HCT116 (cell line): ENCODE measurements at regions not wholly inside any gene's neighbourhood (a gene's known extent, or its start where the extent isn't known, plus 50 kb on each side); places are given as distances from the start of the nearest gene placed in this dataset.

ENCODE experiments used
- ATAC-seq: fragments of 200-7000 bp; cut with Tn5 transposase; 2 replicates; pipeline ENCODE4 v1.9.1; 2020; ENCODE audit warnings: mild to moderate bottlenecking, moderate library complexity
- BruUV-seq: library from RNA; stranded (reverse); fragments of 400-500 nt; replicated peaks from 2 replicates; lab custom pipeline; 2021; lab: Mats Ljungman, UMichigan
- CTCF ChIA-PET: fragments of 300-600 bp; sonication (Branson Sonifier 250); formaldehyde crosslinking; loops from one replicate; lab custom pipeline; 2021; ENCODE audit warnings: antibody characterized with exemption; lab: Charles Lee
- POLR2A ChIA-PET: fragments of 300-600, 350-600 bp; sonication (Branson Sonifier 250); formaldehyde crosslinking; loops from one replicate; lab custom pipeline; 2021; ENCODE audit warnings: antibody characterized with exemption; lab: Charles Lee
- RAD21 ChIA-PET, 2 experiments: fragments of 300-600 bp; sonication (Branson Sonifier 250); formaldehyde crosslinking; loops; one replicate each; lab custom pipeline; 2023; ENCODE audit warnings: low total read pairs in 2 of 2; ENCODE audit not compliant: uncharacterized antibody in 2 of 2, unreplicated experiment in 2 of 2, low non-redundant PET in 1 of 2; lab: Charles Lee
- DNase-seq: peaks from one replicate; pipeline ENCODE4 v3.0.0-alpha.2; 2010; ENCODE audit warnings: low read depth, low spot score
- H2AFZ ChIP-seq: fragments of 200-600 bp; shearing (Covaris generic), sonication (generic); 2 replicates; pipeline ENCODE4 v1.6.1; 2017; ENCODE audit warnings: low read depth, mixed run types, mixed read lengths, antibody characterized with exemption, low read length; ENCODE audit not compliant: poor library complexity, severe bottlenecking
- H3K27ac ChIP-seq: 2 replicates; pipeline ENCODE4 v1.5.1; 2012; ENCODE audit warnings: low read depth, low read length
- H3K27me3 ChIP-seq: fragments of 200-600 bp; sonication (generic); 2 replicates; pipeline ENCODE4 v1.6.1; 2016; ENCODE audit warnings: mixed run types, low read length, mixed read lengths; ENCODE audit not compliant: insufficient read depth
- H3K36me3 ChIP-seq, 2 experiments: fragments of 200-500 bp in 1 of 2; fragments of 200-600 bp in 1 of 2; sonication (Bioruptor generic) in 1 of 2; sonication (generic) in 1 of 2; 2 replicates each; pipeline versions ENCODE4 v1.5.1 to v1.6.1; 2014 to 2016; ENCODE audit warnings: low read length in 2 of 2, inconsistent platforms in 1 of 2, mixed read lengths in 1 of 2, mixed run types in 1 of 2; ENCODE audit not compliant: insufficient read depth in 2 of 2, control insufficient read depth in 1 of 2
- H3K4me1 ChIP-seq, 2 experiments: fragments of 200-600 bp in 1 of 2; sonication (generic) in 1 of 2; 2 replicates each; pipeline versions ENCODE4 v1.5.1 to v1.6.1; 2012 to 2017; ENCODE audit warnings: low read length in 2 of 2, inconsistent platforms in 1 of 2, mild to moderate bottlenecking in 1 of 2, mixed read lengths in 1 of 2, mixed run types in 1 of 2, moderate library complexity in 1 of 2; ENCODE audit not compliant: insufficient read depth in 2 of 2, control insufficient read depth in 1 of 2
- H3K4me2 ChIP-seq: fragments of 200-600 bp; sonication (generic); 2 replicates; pipeline ENCODE4 v1.6.1; 2017; ENCODE audit warnings: mixed run types, low read length, mixed read lengths
- H3K4me3 ChIP-seq, 2 experiments: fragments of 200-600 bp in 1 of 2; sonication (generic) in 1 of 2; replicated peaks in 1 of 2; 2 replicates each; pipeline ENCODE4 v1.5.1; 2011 to 2016; ENCODE audit warnings: low read length in 2 of 2, control low read depth in 1 of 2, low read depth in 1 of 2, mild to moderate bottlenecking in 1 of 2, mixed read lengths in 1 of 2, mixed run types in 1 of 2
- H3K79me2 ChIP-seq: fragments of 200-600 bp; sonication (generic); 2 replicates; pipeline ENCODE4 v1.6.1; 2017; ENCODE audit warnings: mild to moderate bottlenecking, mixed run types, low read length, moderate library complexity, mixed read lengths; ENCODE audit not compliant: insufficient read depth
- H3K9ac ChIP-seq: fragments of 200-600 bp; sonication (generic); 2 replicates; pipeline ENCODE4 v1.6.1; 2016; ENCODE audit warnings: low read length, mixed read lengths
- H3K9me2 ChIP-seq: fragments of 200-600 bp; sonication (generic), shearing (Covaris generic); 2 replicates; pipeline ENCODE4 v1.6.1; 2017; ENCODE audit warnings: mixed run types, mild to moderate bottlenecking, moderate library complexity; ENCODE audit not compliant: insufficient read depth
- H3K9me3 ChIP-seq, 2 experiments: fragments of 200-500 bp in 1 of 2; fragments of 200-600 bp in 1 of 2; sonication (Bioruptor generic) in 1 of 2; sonication (generic) in 1 of 2; 2 replicates each; pipeline ENCODE4 v1.6.1; 2014 to 2017; ENCODE audit warnings: low read length in 2 of 2, mixed read lengths in 2 of 2, inconsistent platforms in 1 of 2, low read depth in 1 of 2, mild to moderate bottlenecking in 1 of 2, mixed run types in 1 of 2, moderate library complexity in 1 of 2; ENCODE audit not compliant: control insufficient read depth in 1 of 2, insufficient read depth in 1 of 2
- H4K20me1 ChIP-seq: fragments of 200-600 bp; sonication (generic), shearing (Covaris generic); 2 replicates; pipeline ENCODE4 v1.6.1; 2017; ENCODE audit warnings: mixed run types, mild to moderate bottlenecking, moderate library complexity; ENCODE audit not compliant: insufficient read depth
- CBX3 ChIP-seq: IDR thresholded peaks from 2 replicates; pipeline ENCODE4 v1.6.1; 2012; ENCODE audit warnings: low read depth
- CEBPB ChIP-seq: IDR thresholded peaks from 2 replicates; pipeline ENCODE4 v1.6.1; 2012; ENCODE audit warnings: low read depth
- EZH2 ChIP-seq: fragments of 200-600 bp; sonication (generic); IDR thresholded peaks from 2 replicates; pipeline ENCODE4 v1.6.1; 2017; ENCODE audit warnings: antibody characterized with exemption, mixed run types
- JUND ChIP-seq: IDR thresholded peaks from 2 replicates; pipeline ENCODE4 v1.6.1; 2012
- POLR2AphosphoS5 ChIP-seq: IDR thresholded peaks from 2 replicates; pipeline ENCODE4 v1.6.1; 2011; ENCODE audit warnings: mild to moderate bottlenecking, low read depth, low read length, moderate library complexity
- SRF ChIP-seq: IDR thresholded peaks from 2 replicates; pipeline ENCODE4 v1.6.1; 2012; ENCODE audit warnings: low read depth
- TCF7L2 ChIP-seq: IDR thresholded peaks from 2 replicates; pipeline ENCODE4 v1.7.0; 2011; ENCODE audit warnings: borderline replicate concordance, inconsistent platforms; ENCODE audit not compliant: insufficient read depth, insufficient read length; ENCODE audit errors: extremely low read depth
- YY1 ChIP-seq: IDR thresholded peaks from 2 replicates; pipeline ENCODE4 v1.6.1; 2011; ENCODE audit warnings: low read length, low read depth, moderate library complexity, mild to moderate bottlenecking; ENCODE audit not compliant: insufficient replicate concordance; ENCODE audit errors: extremely low read depth
- ZNF274 ChIP-seq: fragments of 200-500 bp; sonication (Bioruptor generic); IDR thresholded peaks from 2 replicates; pipeline ENCODE4 v1.6.1; 2014; ENCODE audit warnings: mild to moderate bottlenecking, low read depth, low read length, inconsistent platforms
- intact Hi-C: fragments of 100-400 bp; cut with micrococcal nuclease; formaldehyde crosslinking; loops from 2 replicates; pipeline ENCODE4 v1.10.0; 2022
- TF ChIP-seq, protein P1 (sequence below): IDR thresholded peaks from 2 replicates; pipeline ENCODE4 v1.6.1; 2011; ENCODE audit warnings: mild to moderate bottlenecking, low read length, moderate library complexity; ENCODE audit not compliant: insufficient replicate concordance; ENCODE audit errors: extremely low read depth
- TF ChIP-seq, protein P2 (sequence below): IDR thresholded peaks from 2 replicates; pipeline ENCODE4 v1.6.1; 2012
- TF ChIP-seq, protein P3 (sequence below), 3 experiments: fragments of 200-600 bp in 1 of 3; sonication (generic) in 1 of 3; IDR thresholded peaks in 2 of 3; conservative IDR thresholded peaks in 1 of 3; 2 replicates each; pipeline ENCODE4 v1.5.1; 2012 to 2017; ENCODE audit warnings: low read depth in 2 of 3, low read length in 2 of 3, antibody characterized with exemption in 1 of 3, borderline replicate concordance in 1 of 3, control low read depth in 1 of 3, mild to moderate bottlenecking in 1 of 3, mixed read lengths in 1 of 3, mixed run types in 1 of 3, moderate library complexity in 1 of 3; ENCODE audit not compliant: insufficient read depth in 1 of 3

DNA sequence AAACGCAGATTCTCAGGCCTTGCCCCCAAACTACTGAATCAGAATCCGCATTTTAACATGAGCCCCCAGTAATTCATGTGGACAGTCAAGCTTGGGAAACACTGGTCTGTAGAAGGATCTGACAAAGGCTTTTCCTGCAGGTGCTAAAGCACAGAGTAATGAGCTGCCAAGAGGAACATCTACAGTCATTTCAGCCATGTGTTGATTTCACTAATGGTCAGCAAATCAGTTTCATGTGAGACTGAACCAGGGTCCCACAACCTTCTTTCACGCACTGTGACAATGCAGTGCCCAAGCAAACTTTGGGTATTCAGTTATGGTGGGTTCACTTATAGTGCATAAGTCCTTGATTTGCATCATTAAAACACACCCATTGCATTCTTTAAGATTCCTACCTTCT, 237.6 kb downstream of the TUSC7 start:
- Histone ChIP-seq H3K27ac (no peak overlapping the region), H3K4me3 (no peak overlapping the region), H3K36me3 (no peaks in the 10 kb centered on the region), H3K79me2 (no peaks in the 10 kb centered on the region), H3K9me2 (no peaks in the 10 kb centered on the region), H2AFZ (no peak overlapping the region), H4K20me1 (no peaks in the 10 kb centered on the region), H3K9ac (no peak overlapping the region), H3K4me1 (no peaks in the 10 kb centered on the region)
- ATAC-seq = no peak
- BruUV-seq = no TSS peak
- RAD21 ChIA-PET = no interaction called here
- TF ChIP-seq CEBPB = no peak
- TF ChIP-seq CBX3 = no peak
- no peak for TF ChIP-seq POLR2AphosphoS5
- TF ChIP-seq, protein P1, sequence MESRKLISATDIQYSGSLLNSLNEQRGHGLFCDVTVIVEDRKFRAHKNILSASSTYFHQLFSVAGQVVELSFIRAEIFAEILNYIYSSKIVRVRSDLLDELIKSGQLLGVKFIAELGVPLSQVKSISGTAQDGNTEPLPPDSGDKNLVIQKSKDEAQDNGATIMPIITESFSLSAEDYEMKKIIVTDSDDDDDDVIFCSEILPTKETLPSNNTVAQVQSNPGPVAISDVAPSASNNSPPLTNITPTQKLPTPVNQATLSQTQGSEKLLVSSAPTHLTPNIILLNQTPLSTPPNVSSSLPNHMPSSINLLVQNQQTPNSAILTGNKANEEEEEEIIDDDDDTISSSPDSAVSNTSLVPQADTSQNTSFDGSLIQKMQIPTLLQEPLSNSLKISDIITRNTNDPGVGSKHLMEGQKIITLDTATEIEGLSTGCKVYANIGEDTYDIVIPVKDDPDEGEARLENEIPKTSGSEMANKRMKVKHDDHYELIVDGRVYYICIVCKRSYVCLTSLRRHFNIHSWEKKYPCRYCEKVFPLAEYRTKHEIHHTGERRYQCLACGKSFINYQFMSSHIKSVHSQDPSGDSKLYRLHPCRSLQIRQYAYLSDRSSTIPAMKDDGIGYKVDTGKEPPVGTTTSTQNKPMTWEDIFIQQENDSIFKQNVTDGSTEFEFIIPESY = no peak
- TF ChIP-seq TCF7L2 = no peak
- no peak for TF ChIP-seq SRF
- TF ChIP-seq ZNF274 = no peak
- TF ChIP-seq, all 23 proteins: peak for 0
- Histone ChIP-seq H3K9me3 (no peaks in the 10 kb centered on the region; a peak in 1 of 4 replicates), H3K4me2 (no peak overlapping the region), H3K27me3 (no peaks in the 10 kb centered on the region)
- intact Hi-C loops = no loop called here
- POLR2A ChIA-PET = no interaction called here
- CTCF ChIA-PET = no interaction called here
- DNase-seq = no peak

DNA sequence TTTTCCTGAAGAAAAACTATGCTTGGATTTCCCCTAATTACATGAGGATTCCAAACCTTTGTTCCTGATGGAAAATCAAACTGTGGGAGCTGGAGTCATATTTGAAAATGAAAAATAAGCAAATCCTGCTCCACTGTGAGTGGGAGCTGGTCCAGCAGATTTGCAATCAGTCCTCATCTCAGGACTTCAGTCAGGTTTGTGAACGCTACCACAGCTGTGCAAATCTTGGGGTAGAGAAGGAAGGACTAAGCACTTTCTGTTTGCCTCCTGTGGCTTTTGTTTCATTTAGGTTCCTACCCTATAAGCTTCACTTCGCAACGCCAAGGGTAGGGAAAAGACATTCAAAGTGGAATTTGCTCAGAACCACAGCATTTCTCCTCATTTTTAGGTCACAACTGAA, 238.2 kb downstream of the TUSC7 start:
- Histone ChIP-seq H4K20me1 (no peaks in the 10 kb centered on the region), H2AFZ (no peak overlapping the region), H3K9me2 (no peaks in the 10 kb centered on the region), H3K9me3 (no peaks in the 10 kb centered on the region; a peak in 1 of 4 replicates), H3K36me3 (no peaks in the 10 kb centered on the region), H3K9ac (no peak overlapping the region), H3K79me2 (no peaks in the 10 kb centered on the region), H3K4me1 (no peaks in the 10 kb centered on the region), H3K4me2 (no peak overlapping the region), H3K27me3 (no peaks in the 10 kb centered on the region), H3K4me3 (no peak overlapping the region), H3K27ac (no peak overlapping the region)
- ChIA-PET CTCF (no interaction called here), POLR2A (no interaction called here), RAD21 (no interaction called here)
- ATAC-seq (no peak), DNase-seq (no peak)
- intact Hi-C loops = no loop called here
- TF ChIP-seq CEBPB = no peak
- TF ChIP-seq, protein P2, sequence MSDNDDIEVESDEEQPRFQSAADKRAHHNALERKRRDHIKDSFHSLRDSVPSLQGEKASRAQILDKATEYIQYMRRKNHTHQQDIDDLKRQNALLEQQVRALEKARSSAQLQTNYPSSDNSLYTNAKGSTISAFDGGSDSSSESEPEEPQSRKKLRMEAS = no peak
- TF ChIP-seq ZNF274 = no peak
- no peak for TF ChIP-seq JUND
- no peak for TF ChIP-seq EZH2
- TF ChIP-seq, protein P3, sequence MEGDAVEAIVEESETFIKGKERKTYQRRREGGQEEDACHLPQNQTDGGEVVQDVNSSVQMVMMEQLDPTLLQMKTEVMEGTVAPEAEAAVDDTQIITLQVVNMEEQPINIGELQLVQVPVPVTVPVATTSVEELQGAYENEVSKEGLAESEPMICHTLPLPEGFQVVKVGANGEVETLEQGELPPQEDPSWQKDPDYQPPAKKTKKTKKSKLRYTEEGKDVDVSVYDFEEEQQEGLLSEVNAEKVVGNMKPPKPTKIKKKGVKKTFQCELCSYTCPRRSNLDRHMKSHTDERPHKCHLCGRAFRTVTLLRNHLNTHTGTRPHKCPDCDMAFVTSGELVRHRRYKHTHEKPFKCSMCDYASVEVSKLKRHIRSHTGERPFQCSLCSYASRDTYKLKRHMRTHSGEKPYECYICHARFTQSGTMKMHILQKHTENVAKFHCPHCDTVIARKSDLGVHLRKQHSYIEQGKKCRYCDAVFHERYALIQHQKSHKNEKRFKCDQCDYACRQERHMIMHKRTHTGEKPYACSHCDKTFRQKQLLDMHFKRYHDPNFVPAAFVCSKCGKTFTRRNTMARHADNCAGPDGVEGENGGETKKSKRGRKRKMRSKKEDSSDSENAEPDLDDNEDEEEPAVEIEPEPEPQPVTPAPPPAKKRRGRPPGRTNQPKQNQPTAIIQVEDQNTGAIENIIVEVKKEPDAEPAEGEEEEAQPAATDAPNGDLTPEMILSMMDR (IDR thresholded peaks at IDR 0.05 in 2 of 3, conservative IDR thresholded peaks at IDR 0.05 in 1 of 3; ENCODE audit: borderline replicate concordance in 1 of 3, insufficient read depth in 1 of 3, low read depth in 2 of 3, low read length in 2 of 3) = no peak
- no peak for TF ChIP-seq YY1
- BruUV-seq = no TSS peak
